GM10266 (cell line): ENCODE measurements at regions not wholly inside any gene's neighbourhood (a gene's known extent, or its start where the extent isn't known, plus 50 kb on each side); places are given as distances from the start of the nearest gene placed in this dataset.

Experiments used
- DNase-seq: peaks from one replicate; pipeline ENCODE4 v3.0.0; 2012; ENCODE audit errors: extremely low spot score
- TF ChIP-seq, protein P1 (sequence below): IDR thresholded peaks from 2 replicates; pipeline ENCODE4 v1.5.1; 2012; ENCODE audit warnings: mild to moderate bottlenecking, low read depth; ENCODE audit not compliant: control insufficient read depth, insufficient read depth; ENCODE audit errors: missing control alignments

GRCh38 chr9:96174371-96174770, 127.6 kb downstream of the HSD17B3 start:
- no peak for DNase-seq
- TF ChIP-seq, protein P1, sequence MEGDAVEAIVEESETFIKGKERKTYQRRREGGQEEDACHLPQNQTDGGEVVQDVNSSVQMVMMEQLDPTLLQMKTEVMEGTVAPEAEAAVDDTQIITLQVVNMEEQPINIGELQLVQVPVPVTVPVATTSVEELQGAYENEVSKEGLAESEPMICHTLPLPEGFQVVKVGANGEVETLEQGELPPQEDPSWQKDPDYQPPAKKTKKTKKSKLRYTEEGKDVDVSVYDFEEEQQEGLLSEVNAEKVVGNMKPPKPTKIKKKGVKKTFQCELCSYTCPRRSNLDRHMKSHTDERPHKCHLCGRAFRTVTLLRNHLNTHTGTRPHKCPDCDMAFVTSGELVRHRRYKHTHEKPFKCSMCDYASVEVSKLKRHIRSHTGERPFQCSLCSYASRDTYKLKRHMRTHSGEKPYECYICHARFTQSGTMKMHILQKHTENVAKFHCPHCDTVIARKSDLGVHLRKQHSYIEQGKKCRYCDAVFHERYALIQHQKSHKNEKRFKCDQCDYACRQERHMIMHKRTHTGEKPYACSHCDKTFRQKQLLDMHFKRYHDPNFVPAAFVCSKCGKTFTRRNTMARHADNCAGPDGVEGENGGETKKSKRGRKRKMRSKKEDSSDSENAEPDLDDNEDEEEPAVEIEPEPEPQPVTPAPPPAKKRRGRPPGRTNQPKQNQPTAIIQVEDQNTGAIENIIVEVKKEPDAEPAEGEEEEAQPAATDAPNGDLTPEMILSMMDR = no peak

DNA sequence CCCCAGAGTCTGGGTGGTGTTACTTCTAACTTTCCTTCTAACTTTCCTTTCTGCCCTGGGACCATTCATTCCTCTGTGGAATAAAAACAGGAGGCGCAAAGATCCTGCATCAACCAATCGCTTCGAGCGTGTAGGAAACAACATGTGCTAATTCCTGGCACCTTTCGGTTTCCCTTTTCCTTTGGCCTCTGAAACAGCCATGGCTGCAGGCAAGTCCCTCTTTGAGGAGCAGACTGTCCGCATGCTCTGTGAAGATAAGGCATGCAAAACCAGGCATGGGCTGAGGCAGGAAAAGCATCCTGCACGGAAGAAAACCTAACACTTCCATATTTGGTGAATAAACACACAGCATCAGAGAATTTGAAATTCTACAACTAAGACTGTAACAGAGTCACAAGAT, 128.3 kb downstream of the HSD17B3 start:
- no peak for DNase-seq

GRCh38 chr9:96172797-96173196, 129.2 kb downstream of the HSD17B3 start:
- TF ChIP-seq, protein P1 = no peak
- DNase-seq = no peak

More for the DNA sequence above, 128.3 kb downstream of the HSD17B3 start:
- TF ChIP-seq, protein P1 = no peak

- no peak for DNase-seq
These were observed 130.2 kb downstream of the HSD17B3 start for GRCh38 chr9:96171728-96172127.

GRCh38 chr9:96169901-96170300, 132.1 kb downstream of the HSD17B3 start:
- TF ChIP-seq, protein P1 = no peak
- DNase-seq = no peak

More at GRCh38 chr9:96171728-96172127, 130.2 kb downstream of the HSD17B3 start:
- TF ChIP-seq, protein P1 = no peak

- DNase-seq = no peak
- TF ChIP-seq, protein P1 = no peak
These were observed 132.5 kb downstream of the HSD17B3 start for GRCh38 chr9:96169484-96169883.

DNA sequence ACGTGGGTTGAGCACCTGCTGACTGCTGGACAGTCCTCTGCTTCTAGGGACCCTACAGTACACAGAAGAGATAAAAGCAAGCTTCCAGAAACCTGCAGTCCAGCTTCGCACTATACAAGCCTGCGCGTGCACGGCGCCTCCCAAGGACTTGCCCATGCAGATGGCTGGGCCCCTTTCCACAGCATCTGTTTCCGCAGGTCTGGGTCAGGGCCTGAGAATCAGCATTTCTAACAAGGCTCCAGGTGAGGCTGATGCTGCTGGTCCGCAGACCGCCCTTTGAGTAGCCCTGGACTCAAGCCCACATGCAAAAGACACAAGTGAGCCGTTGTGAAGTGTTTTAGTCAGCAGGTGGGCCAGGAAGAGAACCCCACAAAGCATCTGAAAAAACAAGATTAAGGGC, 133.1 kb downstream of the HSD17B3 start:
- TF ChIP-seq, protein P1 = no peak
- no peak for DNase-seq
